A549 (cell line): ENCODE measurements at regions not wholly inside any gene's neighbourhood (a gene's known extent, or its start where the extent isn't known, plus 50 kb on each side); places are given as distances from the start of the nearest gene placed in this dataset.

Experiments
- ATAC-seq, 2 experiments: fragments of 200-7000 bp in 1 of 2; fragments of >200 bp in 1 of 2; cut with Nextera tagmentation in 1 of 2; cut with Tn5 transposase in 1 of 2; 3 replicates each; pipeline versions ENCODE4 v1.8.0 to v1.9.1; 2018 to 2020; ENCODE audit warnings: mild to moderate bottlenecking in 1 of 2, moderate library complexity in 1 of 2
- CTCF ChIA-PET: fragments of 300-600 bp; sonication (Branson Sonifier 250); formaldehyde crosslinking; extraction: SDS; loops from one replicate; lab custom pipeline; 2021; ENCODE audit warnings: antibody characterized with exemption, inconsistent platforms; lab: Yijun Ruan, JAX
- POLR2A ChIA-PET: fragments of 350-600 bp; formaldehyde crosslinking; extraction: SDS; loops from one replicate; lab custom pipeline; 2021; ENCODE audit warnings: antibody characterized with exemption, inconsistent platforms; lab: Yijun Ruan, JAX
- DNase-seq, 2 experiments: peaks; one replicate each; pipeline versions ENCODE4 v3.0.0 to v3.0.0-alpha.2; 2011 to 2016; ENCODE audit warnings: low read depth in 1 of 2, low spot score in 1 of 2
- FAIRE-seq: peaks from 2 replicates; lab custom pipeline; 2011; peaks lifted over from hg19 to GRCh38; lab: Jason Lieb, UNC
- H3K27ac ChIP-seq, 2 experiments: fragments of >200 bp; sonication (Bioruptor Twin); formaldehyde crosslinking; 3 replicates each; pipeline ENCODE4 v1.5.1; 2016 to 2017
- H3K4me1 ChIP-seq: fragments of >200 bp; sonication (Bioruptor Twin); formaldehyde crosslinking; 3 replicates; pipeline ENCODE4 v1.6.1; 2016
- H3K4me2 ChIP-seq: fragments of >200 bp; sonication (Bioruptor Twin); formaldehyde crosslinking; 3 replicates; pipeline ENCODE4 v1.6.1; 2016
- H3K4me3 ChIP-seq: fragments of >200 bp; sonication (Bioruptor Twin); formaldehyde crosslinking; 3 replicates; pipeline ENCODE4 v1.5.1; 2016
- H3K9me3 ChIP-seq: fragments of >200 bp; sonication (Bioruptor Twin); formaldehyde crosslinking; 3 replicates; pipeline ENCODE4 v1.6.1; 2016
- CTCF ChIP-seq: fragments of >200 bp; sonication (Bioruptor Twin); formaldehyde crosslinking; IDR thresholded peaks from 3 replicates; pipeline ENCODE4 v1.5.1; 2016
- E2F6 ChIP-seq: IDR thresholded peaks from 2 replicates; pipeline ENCODE4 v1.6.1; 2012; ENCODE audit warnings: low read depth, borderline replicate concordance
- ESRRA ChIP-seq: fragments of 150-350 bp; IDR thresholded peaks from 2 replicates; pipeline ENCODE4 v1.6.1; 2014; ENCODE audit warnings: mild to moderate bottlenecking, low read length, borderline replicate concordance
- HDAC2 ChIP-seq: fragments of 200-600 bp; sonication (generic); IDR thresholded peaks from 2 replicates; pipeline ENCODE4 v1.6.1; 2016
- JUNB ChIP-seq: fragments of >200 bp; sonication (Bioruptor Twin); formaldehyde crosslinking; IDR thresholded peaks from 2 replicates; pipeline ENCODE4 v1.6.1; 2016
- MYC ChIP-seq: IDR thresholded peaks from 2 replicates; pipeline ENCODE4 v1.6.1; 2012; ENCODE audit warnings: mild to moderate bottlenecking, inconsistent platforms, low read length, improper control_type of control experiment, borderline replicate concordance
- PBX3 ChIP-seq: IDR thresholded peaks from 2 replicates; pipeline ENCODE4 v1.6.1; 2012
- POLR2AphosphoS2 ChIP-seq: conservative IDR thresholded peaks from 2 replicates; pipeline ENCODE4 v1.6.1; 2012; ENCODE audit warnings: low read length, improper control_type of control experiment, inconsistent platforms
- RNF2 ChIP-seq: fragments of 200-600 bp; sonication (generic); IDR thresholded peaks from 2 replicates; pipeline ENCODE4 v1.6.1; 2016; ENCODE audit warnings: low read depth, mild to moderate bottlenecking, antibody characterized with exemption, moderate library complexity, borderline replicate concordance
- USF2 ChIP-seq: fragments of 450-650 bp; IDR thresholded peaks from 2 replicates; pipeline ENCODE4 v1.6.1; 2014; ENCODE audit warnings: antibody characterized with exemption
- ZC3H11A ChIP-seq: fragments of 450-650 bp; IDR thresholded peaks from 2 replicates; pipeline ENCODE4 v1.6.1; 2014; ENCODE audit warnings: antibody characterized with exemption, mild to moderate bottlenecking
- ZSCAN20 ChIP-seq: fragments of 250-450 bp; sonication (Bioruptor Pico); IDR thresholded peaks from 2 replicates; pipeline ENCODE4 v1.8.0; 2022; ENCODE audit warnings: mild to moderate bottlenecking, moderate library complexity
- WGBS: methylation state at CpG from one replicate; pipeline ENCODE4 v1.1.6; 2017; ENCODE audit errors: missing lambda C conversion rate; 5-methylcytosine and 5-hydroxymethylcytosine counted together
- TF ChIP-seq, protein P1 (sequence below): fragments of >200 bp; sonication (Bioruptor Twin); formaldehyde crosslinking; IDR thresholded peaks from 2 replicates; pipeline ENCODE4 v1.6.1; 2016
- TF ChIP-seq, protein P2 (sequence below): fragments of >200 bp; sonication (Bioruptor Twin); formaldehyde crosslinking; IDR thresholded peaks from 3 replicates; pipeline ENCODE4 v1.6.1; 2016

- H3K4me3 ChIP-seq, result no peak overlapping the region
- POLR2A ChIA-PET, result no interaction called here
- no peak overlapping the region for H3K4me2 ChIP-seq
- no peak for TF ChIP-seq ESRRA
- TF ChIP-seq PBX3, result no peak
- TF ChIP-seq ZC3H11A, result no peak
- TF ChIP-seq JUNB, result no peak
- no peak for TF ChIP-seq ZSCAN20 (CRISPR knock-in tag)
- TF ChIP-seq MYC, result no peak
- TF ChIP-seq CTCF, result no peak
- no peak for TF ChIP-seq USF2
- TF ChIP-seq, all 56 proteins: peak for 0
- Histone ChIP-seq H3K9me3 (no peaks in the 10 kb centered on the region), H3K4me1 (no peaks in the 10 kb centered on the region), H3K27ac (no peak overlapping the region)
- FAIRE-seq, result no peak
- WGBS, result 74% methylated on average over 8 of the region's 8 CpGs
- CTCF ChIA-PET, result no interaction called here
- no peak for DNase-seq
- no peak for ATAC-seq
Measured at GRCh38 chr5:124452412-124452811, 294.0 kb downstream of the ZNF608 start.

GRCh38 chr5:124451721-124452383, 294.6 kb downstream of the ZNF608 start:
- no peaks in the 10 kb centered on the region for H3K9me3 ChIP-seq
- 81% methylated on average over 7 of the region's 7 CpGs for WGBS
- no peaks in the 10 kb centered on the region for H3K4me1 ChIP-seq
- TF ChIP-seq, protein P1, sequence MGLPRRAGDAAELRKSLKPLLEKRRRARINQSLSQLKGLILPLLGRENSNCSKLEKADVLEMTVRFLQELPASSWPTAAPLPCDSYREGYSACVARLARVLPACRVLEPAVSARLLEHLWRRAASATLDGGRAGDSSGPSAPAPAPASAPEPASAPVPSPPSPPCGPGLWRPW, result no peak
- no peak for TF ChIP-seq POLR2AphosphoS2
- no peak for TF ChIP-seq HDAC2
- no peak for TF ChIP-seq ESRRA
- TF ChIP-seq CTCF, result no peak
- TF ChIP-seq E2F6, result no peak
- TF ChIP-seq, protein P2, sequence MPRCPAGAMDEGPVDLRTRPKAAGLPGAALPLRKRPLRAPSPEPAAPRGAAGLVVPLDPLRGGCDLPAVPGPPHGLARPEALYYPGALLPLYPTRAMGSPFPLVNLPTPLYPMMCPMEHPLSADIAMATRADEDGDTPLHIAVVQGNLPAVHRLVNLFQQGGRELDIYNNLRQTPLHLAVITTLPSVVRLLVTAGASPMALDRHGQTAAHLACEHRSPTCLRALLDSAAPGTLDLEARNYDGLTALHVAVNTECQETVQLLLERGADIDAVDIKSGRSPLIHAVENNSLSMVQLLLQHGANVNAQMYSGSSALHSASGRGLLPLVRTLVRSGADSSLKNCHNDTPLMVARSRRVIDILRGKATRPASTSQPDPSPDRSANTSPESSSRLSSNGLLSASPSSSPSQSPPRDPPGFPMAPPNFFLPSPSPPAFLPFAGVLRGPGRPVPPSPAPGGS, result no peak
- no peak for TF ChIP-seq RNF2
- no peak for TF ChIP-seq PBX3
- no peak for TF ChIP-seq MYC
- FAIRE-seq (no peak), ATAC-seq (no peak), DNase-seq (no peak)
- H3K4me3 ChIP-seq, result no peak overlapping the region
- H3K4me2 ChIP-seq, result no peak overlapping the region
- POLR2A ChIA-PET, result no interaction called here
- no peak overlapping the region for H3K27ac ChIP-seq
- CTCF ChIA-PET, result interaction anchor here (1.1 kb wide), 1 partner anchor 7 kb away, joined by 5 read pairs; no protein-coding TSS in a partner anchor
